ENCODE measurements at regions not wholly inside any gene's neighbourhood (a gene's known extent, or its start where the extent isn't known, plus 50 kb on each side); places are given as distances from the start of the nearest gene placed in this dataset.

- TF ChIP-seq, protein P1, sequence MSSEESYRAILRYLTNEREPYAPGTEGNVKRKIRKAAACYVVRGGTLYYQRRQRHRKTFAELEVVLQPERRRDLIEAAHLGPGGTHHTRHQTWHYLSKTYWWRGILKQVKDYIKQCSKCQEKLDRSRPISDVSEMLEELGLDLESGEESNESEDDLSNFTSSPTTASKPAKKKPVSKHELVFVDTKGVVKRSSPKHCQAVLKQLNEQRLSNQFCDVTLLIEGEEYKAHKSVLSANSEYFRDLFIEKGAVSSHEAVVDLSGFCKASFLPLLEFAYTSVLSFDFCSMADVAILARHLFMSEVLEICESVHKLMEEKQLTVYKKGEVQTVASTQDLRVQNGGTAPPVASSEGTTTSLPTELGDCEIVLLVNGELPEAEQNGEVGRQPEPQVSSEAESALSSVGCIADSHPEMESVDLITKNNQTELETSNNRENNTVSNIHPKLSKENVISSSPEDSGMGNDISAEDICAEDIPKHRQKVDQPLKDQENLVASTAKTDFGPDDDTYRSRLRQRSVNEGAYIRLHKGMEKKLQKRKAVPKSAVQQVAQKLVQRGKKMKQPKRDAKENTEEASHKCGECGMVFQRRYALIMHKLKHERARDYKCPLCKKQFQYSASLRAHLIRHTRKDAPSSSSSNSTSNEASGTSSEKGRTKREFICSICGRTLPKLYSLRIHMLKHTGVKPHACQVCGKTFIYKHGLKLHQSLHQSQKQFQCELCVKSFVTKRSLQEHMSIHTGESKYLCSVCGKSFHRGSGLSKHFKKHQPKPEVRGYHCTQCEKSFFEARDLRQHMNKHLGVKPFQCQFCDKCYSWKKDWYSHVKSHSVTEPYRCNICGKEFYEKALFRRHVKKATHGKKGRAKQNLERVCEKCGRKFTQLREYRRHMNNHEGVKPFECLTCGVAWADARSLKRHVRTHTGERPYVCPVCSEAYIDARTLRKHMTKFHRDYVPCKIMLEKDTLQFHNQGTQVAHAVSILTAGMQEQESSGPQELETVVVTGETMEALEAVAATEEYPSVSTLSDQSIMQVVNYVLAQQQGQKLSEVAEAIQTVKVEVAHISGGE (CRISPR knock-in tag; IDR thresholded peaks at IDR 0.05), result no peak
- TF ChIP-seq, protein P2, sequence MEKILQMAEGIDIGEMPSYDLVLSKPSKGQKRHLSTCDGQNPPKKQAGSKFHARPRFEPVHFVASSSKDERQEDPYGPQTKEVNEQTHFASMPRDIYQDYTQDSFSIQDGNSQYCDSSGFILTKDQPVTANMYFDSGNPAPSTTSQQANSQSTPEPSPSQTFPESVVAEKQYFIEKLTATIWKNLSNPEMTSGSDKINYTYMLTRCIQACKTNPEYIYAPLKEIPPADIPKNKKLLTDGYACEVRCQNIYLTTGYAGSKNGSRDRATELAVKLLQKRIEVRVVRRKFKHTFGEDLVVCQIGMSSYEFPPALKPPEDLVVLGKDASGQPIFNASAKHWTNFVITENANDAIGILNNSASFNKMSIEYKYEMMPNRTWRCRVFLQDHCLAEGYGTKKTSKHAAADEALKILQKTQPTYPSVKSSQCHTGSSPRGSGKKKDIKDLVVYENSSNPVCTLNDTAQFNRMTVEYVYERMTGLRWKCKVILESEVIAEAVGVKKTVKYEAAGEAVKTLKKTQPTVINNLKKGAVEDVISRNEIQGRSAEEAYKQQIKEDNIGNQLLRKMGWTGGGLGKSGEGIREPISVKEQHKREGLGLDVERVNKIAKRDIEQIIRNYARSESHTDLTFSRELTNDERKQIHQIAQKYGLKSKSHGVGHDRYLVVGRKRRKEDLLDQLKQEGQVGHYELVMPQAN (conservative IDR thresholded peaks at IDR 0.05), result no peak
- TF ChIP-seq, protein P3, sequence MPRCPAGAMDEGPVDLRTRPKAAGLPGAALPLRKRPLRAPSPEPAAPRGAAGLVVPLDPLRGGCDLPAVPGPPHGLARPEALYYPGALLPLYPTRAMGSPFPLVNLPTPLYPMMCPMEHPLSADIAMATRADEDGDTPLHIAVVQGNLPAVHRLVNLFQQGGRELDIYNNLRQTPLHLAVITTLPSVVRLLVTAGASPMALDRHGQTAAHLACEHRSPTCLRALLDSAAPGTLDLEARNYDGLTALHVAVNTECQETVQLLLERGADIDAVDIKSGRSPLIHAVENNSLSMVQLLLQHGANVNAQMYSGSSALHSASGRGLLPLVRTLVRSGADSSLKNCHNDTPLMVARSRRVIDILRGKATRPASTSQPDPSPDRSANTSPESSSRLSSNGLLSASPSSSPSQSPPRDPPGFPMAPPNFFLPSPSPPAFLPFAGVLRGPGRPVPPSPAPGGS (IDR thresholded peaks at IDR 0.05; ENCODE audit: borderline replicate concordance, insufficient read depth, low read depth, low read length, poor library complexity, severe bottlenecking), result no peak
- TF ChIP-seq IRF4 (IDR thresholded peaks at IDR 0.05; ENCODE audit: low read depth, low read length) (no peak), BMI1 (IDR thresholded peaks at IDR 0.05; ENCODE audit: borderline replicate concordance) (no peak), NR2C2 (IDR thresholded peaks at IDR 0.05; ENCODE audit: borderline replicate concordance, control insufficient read depth, insufficient read length, low read depth) (no peak), ZNF622 (IDR thresholded peaks at IDR 0.05) (no peak), EED (IDR thresholded peaks at IDR 0.05; ENCODE audit: low read depth) (no peak)
Observed at GRCh38 chr20:11112832-11113231, 439.0 kb upstream of the JAG1 start (continued).

Measured in GM12878 (cell line).